GM12865 (cell line): ENCODE measurements at regions not wholly inside any gene's neighbourhood (a gene's known extent, or its start where the extent isn't known, plus 50 kb on each side); places are given as distances from the start of the nearest gene placed in this dataset.

Experiments used
- DNase-seq: peaks from one replicate; pipeline ENCODE4 v3.0.0; 2010; ENCODE audit warnings: low read depth
- H3K4me3 ChIP-seq: 2 replicates; pipeline ENCODE4 v1.5.1; 2011; ENCODE audit warnings: mild to moderate bottlenecking, low read depth, low read length, control low read depth
- CTCF ChIP-seq: IDR thresholded peaks from 2 replicates; pipeline ENCODE4 v1.5.1; 2011; ENCODE audit warnings: low read length, control low read depth, low read depth, inconsistent platforms; ENCODE audit not compliant: insufficient read depth; ENCODE audit errors: missing control alignments

GRCh38 chr3:107275511-107275910, 101.7 kb upstream of the CCDC54 start:
- H3K4me3 ChIP-seq: no peak overlapping the region
- no peak for TF ChIP-seq CTCF
- DNase-seq: no peak

- H3K4me3 ChIP-seq: no peak overlapping the region
- TF ChIP-seq CTCF: no peak
- DNase-seq: no peak
Observed at GRCh38 chr3:107283948-107284347, 93.3 kb upstream of the CCDC54 start.

GRCh38 chr3:107284612-107285011, 92.6 kb upstream of the CCDC54 start:
- no peak for DNase-seq
- TF ChIP-seq CTCF: no peak
- no peak overlapping the region for H3K4me3 ChIP-seq

- DNase-seq: no peak
- no peak overlapping the region for H3K4me3 ChIP-seq
- no peak for TF ChIP-seq CTCF
Observed at GRCh38 chr3:107285197-107285596, 92.0 kb upstream of the CCDC54 start.

GRCh38 chr3:107289354-107289753, 87.9 kb upstream of the CCDC54 start:
- no peak overlapping the region for H3K4me3 ChIP-seq
- no peak for DNase-seq
- TF ChIP-seq CTCF: no peak

GRCh38 chr3:107294117-107294516, 83.1 kb upstream of the CCDC54 start:
- DNase-seq: no peak
- no peak for TF ChIP-seq CTCF

GRCh38 chr3:107297597-107297996, 79.6 kb upstream of the CCDC54 start:
- DNase-seq: no peak
- H3K4me3 ChIP-seq: no peak overlapping the region
- no peak for TF ChIP-seq CTCF

More at GRCh38 chr3:107294117-107294516, 83.1 kb upstream of the CCDC54 start:
- no peak overlapping the region for H3K4me3 ChIP-seq
